IMR-90 (cell line): ENCODE measurements at regions not wholly inside any gene's neighbourhood (a gene's known extent, or its start where the extent isn't known, plus 50 kb on each side); places are given as distances from the start of the nearest gene placed in this dataset.

Source experiments
- ATAC-seq: fragments of 200-7000 bp; cut with Tn5 transposase; 2 replicates; pipeline ENCODE4 v1.9.1; 2020; ENCODE audit warnings: low read depth, mild to moderate bottlenecking, moderate library complexity
- BruUV-seq: library from RNA; stranded (reverse); fragments of 400-500 nt; replicated peaks from 2 replicates; lab custom pipeline; 2021; lab: Mats Ljungman, UMichigan
- CTCF ChIA-PET: fragments of 300-600 bp; formaldehyde crosslinking; extraction: SDS; loops from one replicate; lab custom pipeline; 2021; ENCODE audit warnings: antibody characterized with exemption; lab: Yijun Ruan, JAX
- POLR2A ChIA-PET: fragments of 300-600 bp; sonication (Branson Sonifier 250); formaldehyde crosslinking; loops from one replicate; lab custom pipeline; 2022; ENCODE audit warnings: antibody characterized with exemption; ENCODE audit not compliant: unreplicated experiment; lab: Charles Lee
- DNase-seq: peaks from one replicate; pipeline ENCODE4 v3.0.0; 2013
- H2AFZ ChIP-seq: replicated peaks from 2 replicates; pipeline ENCODE3; 2013; ENCODE audit warnings: low read length, mild to moderate bottlenecking; ENCODE audit not compliant: poor library complexity
- H2AK5ac ChIP-seq: 2 replicates; pipeline ENCODE4 v1.6.1; 2013; ENCODE audit warnings: low read depth, low read length, inconsistent platforms
- H2AK9ac ChIP-seq: replicated peaks from 2 replicates; pipeline ENCODE3; 2013; ENCODE audit warnings: mild to moderate bottlenecking, low read depth, low read length, moderate library complexity; ENCODE audit not compliant: poor library complexity
- H2BK120ac ChIP-seq: 2 replicates; pipeline ENCODE4 v1.6.1; 2013; ENCODE audit warnings: low read depth, low read length, inconsistent platforms
- H2BK15ac ChIP-seq: 3 replicates; pipeline ENCODE4 v1.6.1; 2013; ENCODE audit warnings: low read depth, low read length, inconsistent platforms
- H2BK20ac ChIP-seq: 2 replicates; pipeline ENCODE4 v1.6.1; 2013; ENCODE audit warnings: low read depth, mild to moderate bottlenecking, inconsistent platforms, low read length, moderate library complexity
- H2BK5ac ChIP-seq: 2 replicates; pipeline ENCODE4 v1.6.1; 2013; ENCODE audit warnings: mild to moderate bottlenecking, low read depth, low read length, inconsistent platforms; ENCODE audit not compliant: poor library complexity, severe bottlenecking
- H3K14ac ChIP-seq: replicated peaks from 2 replicates; pipeline ENCODE4 v1.6.1; 2013; ENCODE audit warnings: low read depth, low read length, inconsistent platforms
- H3K18ac ChIP-seq: 2 replicates; pipeline ENCODE4 v1.6.1; 2013; ENCODE audit warnings: low read depth, low read length, control low read depth
- H3K23ac ChIP-seq: 2 replicates; pipeline ENCODE4 v1.6.1; 2013; ENCODE audit warnings: low read depth, low read length, inconsistent platforms
- H3K27ac ChIP-seq: 2 replicates; pipeline ENCODE4 v1.5.1; 2013; ENCODE audit warnings: mild to moderate bottlenecking, control low read depth, low read length; ENCODE audit not compliant: insufficient read depth
- H3K27me3 ChIP-seq: 2 replicates; pipeline ENCODE4 v1.6.1; 2013; ENCODE audit warnings: low read length; ENCODE audit not compliant: control insufficient read depth, insufficient read depth
- H3K36me3 ChIP-seq: 2 replicates; pipeline ENCODE4 v1.6.1; 2013; ENCODE audit warnings: low read length, mixed read lengths; ENCODE audit not compliant: control insufficient read depth, insufficient read depth
- H3K4ac ChIP-seq: 2 replicates; pipeline ENCODE4 v1.6.1; 2013; ENCODE audit warnings: low read depth, low read length, inconsistent platforms
- H3K4me1 ChIP-seq: 2 replicates; pipeline ENCODE4 v1.6.1; 2013; ENCODE audit warnings: low read length, mixed read lengths; ENCODE audit not compliant: control insufficient read depth, insufficient read depth
- H3K4me2 ChIP-seq: 2 replicates; pipeline ENCODE4 v1.6.1; 2013; ENCODE audit warnings: low read depth, mild to moderate bottlenecking, control low read depth, low read length, moderate library complexity
- H3K4me3 ChIP-seq: 2 replicates; pipeline ENCODE4 v1.5.1; 2013; ENCODE audit warnings: low read depth, mild to moderate bottlenecking, control low read depth, low read length, moderate library complexity; ENCODE audit not compliant: insufficient read depth
- H3K56ac ChIP-seq: 2 replicates; pipeline ENCODE4 v1.6.1; 2013; ENCODE audit warnings: low read length, inconsistent platforms; ENCODE audit not compliant: insufficient read depth; ENCODE audit errors: extremely low read depth
- H3K79me1 ChIP-seq, 2 experiments: 2 replicates each; pipeline ENCODE4 v1.6.1; 2013; ENCODE audit warnings: low read length in 2 of 2, inconsistent platforms in 1 of 2, low read depth in 1 of 2
- H3K9ac ChIP-seq: 2 replicates; pipeline ENCODE4 v1.6.1; 2013; ENCODE audit warnings: low read depth, low read length, control low read depth
- H3K9me1 ChIP-seq: 2 replicates; pipeline ENCODE4 v1.6.1; 2013; ENCODE audit warnings: low read length, inconsistent platforms; ENCODE audit not compliant: insufficient read depth
- H3K9me3 ChIP-seq: 2 replicates; pipeline ENCODE4 v1.6.1; 2013; ENCODE audit warnings: low read length; ENCODE audit not compliant: control insufficient read depth, insufficient read depth
- H4K20me1 ChIP-seq: 2 replicates; pipeline ENCODE4 v1.6.1; 2013; ENCODE audit warnings: low read length, inconsistent platforms; ENCODE audit not compliant: insufficient read depth
- H4K5ac ChIP-seq: 2 replicates; pipeline ENCODE4 v1.6.1; 2013; ENCODE audit warnings: mild to moderate bottlenecking, low read depth, low read length, control low read depth
- H4K8ac ChIP-seq, 2 experiments: 2 replicates each; pipeline ENCODE4 v1.6.1; 2013; ENCODE audit warnings: low read depth in 2 of 2, low read length in 2 of 2, control low read depth in 1 of 2, inconsistent platforms in 1 of 2
- H4K91ac ChIP-seq: 2 replicates; pipeline ENCODE4 v1.6.1; 2013; ENCODE audit warnings: low read depth, low read length, inconsistent platforms; ENCODE audit not compliant: insufficient read depth
- CHD1 ChIP-seq: IDR thresholded peaks from 2 replicates; pipeline ENCODE4 v1.6.1; 2012; ENCODE audit warnings: low read depth, low read length, improper control_type of control experiment
- CTCF ChIP-seq: conservative IDR thresholded peaks from 2 replicates; pipeline ENCODE4 v1.5.1; 2012; ENCODE audit warnings: mild to moderate bottlenecking, low read depth, low read length, improper control_type of control experiment
- MXI1 ChIP-seq: IDR thresholded peaks from 2 replicates; pipeline ENCODE4 v1.6.1; 2012; ENCODE audit warnings: low read depth, mild to moderate bottlenecking, low read length, moderate library complexity, borderline replicate concordance
- RAD21 ChIP-seq: IDR thresholded peaks from 2 replicates; pipeline ENCODE4 v1.6.1; 2012; ENCODE audit warnings: low read length, improper control_type of control experiment
- USF2 ChIP-seq: fragments of 150-350 bp; IDR thresholded peaks from 2 replicates; pipeline ENCODE4 v1.6.1; 2017; ENCODE audit warnings: mild to moderate bottlenecking, antibody characterized with exemption, low read length, low read depth
- WGBS, 2 experiments: methylation state at CpG; one replicate each; pipeline versions ENCODE4 v1.1.5 to v1.1.7; 2013; ENCODE audit warnings: missing lambda C conversion rate in 2 of 2; ENCODE audit not compliant: insufficient read length in 1 of 2; ENCODE audit errors: extremely low coverage in 2 of 2; 5-methylcytosine and 5-hydroxymethylcytosine counted together
- dilution Hi-C: fragments of 300-500 bp; cut with HindIII; formaldehyde crosslinking; loops from one replicate; pipeline ENCODE4 v1.14.3; 2018; ENCODE audit warnings: low sequenced_read_pairs; ENCODE audit not compliant: unreplicated experiment
- in situ Hi-C: fragments of 300-500 bp; cut with MboI; formaldehyde crosslinking; loops from 3 replicates; pipeline ENCODE4 v1.14.3; 2019; ENCODE audit warnings: low sequenced_read_pairs, inconsistent platforms, mixed read lengths
- intact Hi-C: fragments of 100-400 bp; cut with micrococcal nuclease; formaldehyde crosslinking; loops from 2 replicates; pipeline ENCODE4 v1.10.0; 2022
- TF ChIP-seq, protein P1 (sequence below): fragments of 150-350 bp; IDR thresholded peaks from 2 replicates; pipeline ENCODE4 v1.6.1; 2016; ENCODE audit warnings: low read depth, mild to moderate bottlenecking, low read length, moderate library complexity, borderline replicate concordance

GRCh38 chr9:119083673-119084072 lies 285.6 kb downstream of the BRINP1 start:
- WGBS, 2 experiments = no CpG with 5 or more reads among the region's 3 CpGs

More at GRCh38 chr9:119083673-119084072, 285.6 kb downstream of the BRINP1 start:
- H2BK20ac ChIP-seq = no peak overlapping the region
- H3K27ac ChIP-seq = no peak overlapping the region
- H3K18ac ChIP-seq = no peak overlapping the region
- no peaks in the 10 kb centered on the region for H3K79me1 ChIP-seq
- TF ChIP-seq CTCF (no peak), USF2 (no peak), CHD1 (no peak), MXI1 (no peak), RAD21 (no peak)
- TF ChIP-seq, protein P1, sequence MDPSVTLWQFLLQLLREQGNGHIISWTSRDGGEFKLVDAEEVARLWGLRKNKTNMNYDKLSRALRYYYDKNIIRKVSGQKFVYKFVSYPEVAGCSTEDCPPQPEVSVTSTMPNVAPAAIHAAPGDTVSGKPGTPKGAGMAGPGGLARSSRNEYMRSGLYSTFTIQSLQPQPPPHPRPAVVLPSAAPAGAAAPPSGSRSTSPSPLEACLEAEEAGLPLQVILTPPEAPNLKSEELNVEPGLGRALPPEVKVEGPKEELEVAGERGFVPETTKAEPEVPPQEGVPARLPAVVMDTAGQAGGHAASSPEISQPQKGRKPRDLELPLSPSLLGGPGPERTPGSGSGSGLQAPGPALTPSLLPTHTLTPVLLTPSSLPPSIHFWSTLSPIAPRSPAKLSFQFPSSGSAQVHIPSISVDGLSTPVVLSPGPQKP = no peak
- no peak overlapping the region for H3K4me2 ChIP-seq
- no peak for DNase-seq
- POLR2A ChIA-PET = no interaction called here
- H3K23ac ChIP-seq = no peak overlapping the region
- no peak overlapping the region for H2BK5ac ChIP-seq
- no peak overlapping the region for H2BK15ac ChIP-seq
- in situ Hi-C loops (no loop called here), dilution Hi-C loops (no loop called here), intact Hi-C loops (no loop called here)
- no peak overlapping the region for H4K8ac ChIP-seq
- H2AK5ac ChIP-seq = no peak overlapping the region
- H3K4me3 ChIP-seq = no peak overlapping the region
- no peaks in the 10 kb centered on the region for H3K27me3 ChIP-seq
- no peaks in the 10 kb centered on the region for H3K4me1 ChIP-seq
- CTCF ChIA-PET = no interaction called here
- H2AFZ ChIP-seq = no peak overlapping the region
- no peak overlapping the region for H4K91ac ChIP-seq
- no TSS peak for BruUV-seq
- H3K14ac ChIP-seq = no peak overlapping the region
- no peak overlapping the region for H3K56ac ChIP-seq
- no peaks in the 10 kb centered on the region for H4K20me1 ChIP-seq
- no peaks in the 10 kb centered on the region for H3K36me3 ChIP-seq
- peaks cover 6% of the 10 kb centered on the region for H3K9me3 ChIP-seq
- H4K5ac ChIP-seq = no peak overlapping the region
- no peak overlapping the region for H2BK120ac ChIP-seq
- H2AK9ac ChIP-seq = no peak overlapping the region
- no peaks in the 10 kb centered on the region for H3K9me1 ChIP-seq
- no peak for ATAC-seq
- no peak overlapping the region for H3K9ac ChIP-seq
- no peak overlapping the region for H3K4ac ChIP-seq
